ENCODE measurements at regions not wholly inside any gene's neighbourhood (a gene's known extent, or its start where the extent isn't known, plus 50 kb on each side); places are given as distances from the start of the nearest gene placed in this dataset.

DNA sequence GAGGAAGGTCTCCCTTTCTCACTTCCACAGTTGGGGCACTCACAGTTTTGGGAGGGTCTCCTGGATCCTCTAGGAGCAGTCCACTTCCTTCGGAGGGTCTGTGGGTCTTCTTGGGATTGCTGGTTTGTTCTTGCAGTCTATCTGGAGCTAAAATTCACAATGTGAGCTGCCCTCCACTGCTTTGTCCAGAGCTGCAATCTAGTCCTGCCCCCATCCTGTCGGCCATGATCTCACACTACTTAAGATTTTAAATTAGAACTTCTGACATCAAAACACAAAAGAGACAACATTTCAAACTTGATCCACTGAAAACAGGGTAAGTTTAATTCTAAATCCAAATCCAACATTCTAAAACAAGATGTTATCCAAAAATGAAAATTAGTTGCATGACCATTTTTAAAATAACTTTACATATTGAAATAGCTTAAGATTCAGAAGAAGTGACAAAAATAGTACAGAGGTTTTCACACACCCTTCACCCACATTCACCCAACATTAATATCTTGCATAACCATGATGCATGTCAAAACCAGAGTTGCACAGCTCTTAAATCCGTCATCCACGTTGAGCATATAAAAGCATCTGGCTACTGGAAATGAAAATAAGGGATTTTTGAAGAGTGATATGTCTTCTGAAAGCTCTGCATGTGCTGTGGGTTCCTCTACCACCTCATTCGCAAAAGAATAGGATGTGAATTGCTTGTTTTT is 113.7 kb upstream of the EPB41L4A start:
- no peak for TF ChIP-seq EZH2phosphoT487 (IDR thresholded peaks at IDR 0.05; ENCODE audit: unreplicated experiment)
- TF ChIP-seq POLR2AphosphoS5 (IDR thresholded peaks at IDR 0.05; ENCODE audit: low read depth), result no peak
- TF ChIP-seq, protein P1, sequence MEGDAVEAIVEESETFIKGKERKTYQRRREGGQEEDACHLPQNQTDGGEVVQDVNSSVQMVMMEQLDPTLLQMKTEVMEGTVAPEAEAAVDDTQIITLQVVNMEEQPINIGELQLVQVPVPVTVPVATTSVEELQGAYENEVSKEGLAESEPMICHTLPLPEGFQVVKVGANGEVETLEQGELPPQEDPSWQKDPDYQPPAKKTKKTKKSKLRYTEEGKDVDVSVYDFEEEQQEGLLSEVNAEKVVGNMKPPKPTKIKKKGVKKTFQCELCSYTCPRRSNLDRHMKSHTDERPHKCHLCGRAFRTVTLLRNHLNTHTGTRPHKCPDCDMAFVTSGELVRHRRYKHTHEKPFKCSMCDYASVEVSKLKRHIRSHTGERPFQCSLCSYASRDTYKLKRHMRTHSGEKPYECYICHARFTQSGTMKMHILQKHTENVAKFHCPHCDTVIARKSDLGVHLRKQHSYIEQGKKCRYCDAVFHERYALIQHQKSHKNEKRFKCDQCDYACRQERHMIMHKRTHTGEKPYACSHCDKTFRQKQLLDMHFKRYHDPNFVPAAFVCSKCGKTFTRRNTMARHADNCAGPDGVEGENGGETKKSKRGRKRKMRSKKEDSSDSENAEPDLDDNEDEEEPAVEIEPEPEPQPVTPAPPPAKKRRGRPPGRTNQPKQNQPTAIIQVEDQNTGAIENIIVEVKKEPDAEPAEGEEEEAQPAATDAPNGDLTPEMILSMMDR (conservative IDR thresholded peaks at IDR 0.05; ENCODE audit: low read depth in 2 of 2), result no peak
- no peak for TF ChIP-seq EZH2 (IDR thresholded peaks at IDR 0.05; ENCODE audit: low read depth, unreplicated experiment)
- TF ChIP-seq, protein P2, sequence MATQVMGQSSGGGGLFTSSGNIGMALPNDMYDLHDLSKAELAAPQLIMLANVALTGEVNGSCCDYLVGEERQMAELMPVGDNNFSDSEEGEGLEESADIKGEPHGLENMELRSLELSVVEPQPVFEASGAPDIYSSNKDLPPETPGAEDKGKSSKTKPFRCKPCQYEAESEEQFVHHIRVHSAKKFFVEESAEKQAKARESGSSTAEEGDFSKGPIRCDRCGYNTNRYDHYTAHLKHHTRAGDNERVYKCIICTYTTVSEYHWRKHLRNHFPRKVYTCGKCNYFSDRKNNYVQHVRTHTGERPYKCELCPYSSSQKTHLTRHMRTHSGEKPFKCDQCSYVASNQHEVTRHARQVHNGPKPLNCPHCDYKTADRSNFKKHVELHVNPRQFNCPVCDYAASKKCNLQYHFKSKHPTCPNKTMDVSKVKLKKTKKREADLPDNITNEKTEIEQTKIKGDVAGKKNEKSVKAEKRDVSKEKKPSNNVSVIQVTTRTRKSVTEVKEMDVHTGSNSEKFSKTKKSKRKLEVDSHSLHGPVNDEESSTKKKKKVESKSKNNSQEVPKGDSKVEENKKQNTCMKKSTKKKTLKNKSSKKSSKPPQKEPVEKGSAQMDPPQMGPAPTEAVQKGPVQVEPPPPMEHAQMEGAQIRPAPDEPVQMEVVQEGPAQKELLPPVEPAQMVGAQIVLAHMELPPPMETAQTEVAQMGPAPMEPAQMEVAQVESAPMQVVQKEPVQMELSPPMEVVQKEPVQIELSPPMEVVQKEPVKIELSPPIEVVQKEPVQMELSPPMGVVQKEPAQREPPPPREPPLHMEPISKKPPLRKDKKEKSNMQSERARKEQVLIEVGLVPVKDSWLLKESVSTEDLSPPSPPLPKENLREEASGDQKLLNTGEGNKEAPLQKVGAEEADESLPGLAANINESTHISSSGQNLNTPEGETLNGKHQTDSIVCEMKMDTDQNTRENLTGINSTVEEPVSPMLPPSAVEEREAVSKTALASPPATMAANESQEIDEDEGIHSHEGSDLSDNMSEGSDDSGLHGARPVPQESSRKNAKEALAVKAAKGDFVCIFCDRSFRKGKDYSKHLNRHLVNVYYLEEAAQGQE (IDR thresholded peaks at IDR 0.05; ENCODE audit: unreplicated experiment), result no peak
- no peak for TF ChIP-seq ZNF331 (CRISPR knock-in tag; IDR thresholded peaks at IDR 0.05; ENCODE audit: low read depth)
- no peak for TF ChIP-seq STAT1 (IDR thresholded peaks at IDR 0.05; ENCODE audit: unreplicated experiment)
- no peak for TF ChIP-seq CREB1 (CRISPR knock-in tag; IDR thresholded peaks at IDR 0.05; ENCODE audit: low read depth)
- TF ChIP-seq, protein P3, sequence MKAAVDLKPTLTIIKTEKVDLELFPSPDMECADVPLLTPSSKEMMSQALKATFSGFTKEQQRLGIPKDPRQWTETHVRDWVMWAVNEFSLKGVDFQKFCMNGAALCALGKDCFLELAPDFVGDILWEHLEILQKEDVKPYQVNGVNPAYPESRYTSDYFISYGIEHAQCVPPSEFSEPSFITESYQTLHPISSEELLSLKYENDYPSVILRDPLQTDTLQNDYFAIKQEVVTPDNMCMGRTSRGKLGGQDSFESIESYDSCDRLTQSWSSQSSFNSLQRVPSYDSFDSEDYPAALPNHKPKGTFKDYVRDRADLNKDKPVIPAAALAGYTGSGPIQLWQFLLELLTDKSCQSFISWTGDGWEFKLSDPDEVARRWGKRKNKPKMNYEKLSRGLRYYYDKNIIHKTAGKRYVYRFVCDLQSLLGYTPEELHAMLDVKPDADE (IDR thresholded peaks at IDR 0.05), result no peak

Data from GM23338 (cell line).